HEK293 (cell line): ENCODE measurements at regions not wholly inside any gene's neighbourhood (a gene's known extent, or its start where the extent isn't known, plus 50 kb on each side); places are given as distances from the start of the nearest gene placed in this dataset.

ENCODE experiments used
- CTCF ChIP-seq: fragments of 450-650 bp; formaldehyde crosslinking; IDR thresholded peaks from 2 replicates; pipeline ENCODE4 v1.5.1; 2016; ENCODE audit warnings: missing biosample characterization, missing genetic modification characterization
- HOXA7 ChIP-seq: sonication (generic); formaldehyde crosslinking; IDR thresholded peaks from 2 replicates; pipeline ENCODE4 v1.8.1; 2022; ENCODE audit warnings: missing genetic modification reagents, borderline replicate concordance
- PRDM1 ChIP-seq: fragments of 450-650 bp; formaldehyde crosslinking; IDR thresholded peaks from 2 replicates; pipeline ENCODE4; 2016; ENCODE audit warnings: missing biosample characterization, missing genetic modification characterization
- RBAK ChIP-seq: fragments of 450-650 bp; formaldehyde crosslinking; IDR thresholded peaks from 2 replicates; pipeline ENCODE4 v1.5.1; 2016; ENCODE audit warnings: missing biosample characterization, missing genetic modification characterization
- SETDB1 ChIP-seq: IDR thresholded peaks from one replicate; pipeline ENCODE4 v1.6.1; 2017; ENCODE audit warnings: mild to moderate bottlenecking, low read length, moderate library complexity, mixed read lengths; ENCODE audit not compliant: insufficient read length
- TCF7L2 ChIP-seq: IDR thresholded peaks from 2 replicates; pipeline ENCODE4 v1.6.1; 2011; ENCODE audit warnings: low read depth, mild to moderate bottlenecking, inconsistent platforms, low read length, moderate library complexity, borderline replicate concordance
- ZNF610 ChIP-seq: fragments of 450-650 bp; formaldehyde crosslinking; IDR thresholded peaks from 2 replicates; pipeline ENCODE4 v1.5.1; 2016; ENCODE audit warnings: missing biosample characterization, missing genetic modification characterization, borderline replicate concordance
- ZNF629 ChIP-seq: fragments of 450-650 bp; formaldehyde crosslinking; IDR thresholded peaks from 2 replicates; pipeline ENCODE4 v1.5.1; 2017; ENCODE audit warnings: missing biosample characterization, missing genetic modification characterization
- ZNF768 ChIP-seq: fragments of 450-650 bp; formaldehyde crosslinking; IDR thresholded peaks from 2 replicates; pipeline ENCODE4 v1.5.1; 2018; ENCODE audit warnings: missing biosample characterization, mild to moderate bottlenecking, missing genetic modification characterization
- ZSCAN30 ChIP-seq: fragments of 450-650 bp; IDR thresholded peaks from 2 replicates; pipeline ENCODE4 v1.5.1; 2018; ENCODE audit warnings: missing biosample characterization, mild to moderate bottlenecking, missing genetic modification characterization, moderate library complexity
- TF ChIP-seq, protein P1 (sequence below): fragments of 450-650 bp; formaldehyde crosslinking; IDR thresholded peaks from 2 replicates; pipeline ENCODE4 v1.5.1; 2016; ENCODE audit warnings: missing biosample characterization, missing genetic modification characterization, borderline replicate concordance
- TF ChIP-seq, protein P2 (sequence below): fragments of 450-650 bp; formaldehyde crosslinking; IDR thresholded peaks from 2 replicates; pipeline ENCODE4 v1.5.1; 2016; ENCODE audit warnings: missing biosample characterization, missing genetic modification characterization
- TF ChIP-seq, protein P3 (sequence below): fragments of 450-650 bp; formaldehyde crosslinking; IDR thresholded peaks from 2 replicates; pipeline ENCODE4 v1.5.1; 2016; ENCODE audit warnings: missing biosample characterization, missing genetic modification characterization

DNA sequence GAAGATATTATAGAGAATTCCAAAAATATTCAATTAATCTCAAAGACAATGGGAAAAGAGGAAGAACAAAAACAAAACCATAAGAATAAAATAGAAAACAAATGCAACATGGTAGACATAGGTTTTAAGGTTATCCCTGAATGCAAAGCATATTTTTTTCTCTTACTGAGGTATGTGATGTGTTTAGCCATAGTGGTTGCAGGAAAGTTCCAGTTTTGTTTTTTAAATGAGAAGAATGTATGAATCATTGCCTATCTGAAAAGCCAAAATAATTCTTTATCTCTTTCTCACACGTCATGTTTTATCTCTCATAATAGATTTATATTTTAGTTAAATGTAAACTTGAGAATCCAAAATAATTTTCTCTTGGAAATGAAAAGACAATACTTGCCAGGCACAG, 2591.7 kb upstream of the PCDH20 start:
- TF ChIP-seq SETDB1 (no peak), CTCF (tag by site-specific recombination) (no peak), RBAK (tag by site-specific recombination) (no peak), HOXA7 (no peak), ZNF610 (tag by site-specific recombination) (no peak), ZNF768 (tag by site-specific recombination) (no peak), ZSCAN30 (no peak), TCF7L2 (no peak), PRDM1 (tag by site-specific recombination) (no peak), ZNF629 (tag by site-specific recombination) (no peak)
- TF ChIP-seq, protein P1, sequence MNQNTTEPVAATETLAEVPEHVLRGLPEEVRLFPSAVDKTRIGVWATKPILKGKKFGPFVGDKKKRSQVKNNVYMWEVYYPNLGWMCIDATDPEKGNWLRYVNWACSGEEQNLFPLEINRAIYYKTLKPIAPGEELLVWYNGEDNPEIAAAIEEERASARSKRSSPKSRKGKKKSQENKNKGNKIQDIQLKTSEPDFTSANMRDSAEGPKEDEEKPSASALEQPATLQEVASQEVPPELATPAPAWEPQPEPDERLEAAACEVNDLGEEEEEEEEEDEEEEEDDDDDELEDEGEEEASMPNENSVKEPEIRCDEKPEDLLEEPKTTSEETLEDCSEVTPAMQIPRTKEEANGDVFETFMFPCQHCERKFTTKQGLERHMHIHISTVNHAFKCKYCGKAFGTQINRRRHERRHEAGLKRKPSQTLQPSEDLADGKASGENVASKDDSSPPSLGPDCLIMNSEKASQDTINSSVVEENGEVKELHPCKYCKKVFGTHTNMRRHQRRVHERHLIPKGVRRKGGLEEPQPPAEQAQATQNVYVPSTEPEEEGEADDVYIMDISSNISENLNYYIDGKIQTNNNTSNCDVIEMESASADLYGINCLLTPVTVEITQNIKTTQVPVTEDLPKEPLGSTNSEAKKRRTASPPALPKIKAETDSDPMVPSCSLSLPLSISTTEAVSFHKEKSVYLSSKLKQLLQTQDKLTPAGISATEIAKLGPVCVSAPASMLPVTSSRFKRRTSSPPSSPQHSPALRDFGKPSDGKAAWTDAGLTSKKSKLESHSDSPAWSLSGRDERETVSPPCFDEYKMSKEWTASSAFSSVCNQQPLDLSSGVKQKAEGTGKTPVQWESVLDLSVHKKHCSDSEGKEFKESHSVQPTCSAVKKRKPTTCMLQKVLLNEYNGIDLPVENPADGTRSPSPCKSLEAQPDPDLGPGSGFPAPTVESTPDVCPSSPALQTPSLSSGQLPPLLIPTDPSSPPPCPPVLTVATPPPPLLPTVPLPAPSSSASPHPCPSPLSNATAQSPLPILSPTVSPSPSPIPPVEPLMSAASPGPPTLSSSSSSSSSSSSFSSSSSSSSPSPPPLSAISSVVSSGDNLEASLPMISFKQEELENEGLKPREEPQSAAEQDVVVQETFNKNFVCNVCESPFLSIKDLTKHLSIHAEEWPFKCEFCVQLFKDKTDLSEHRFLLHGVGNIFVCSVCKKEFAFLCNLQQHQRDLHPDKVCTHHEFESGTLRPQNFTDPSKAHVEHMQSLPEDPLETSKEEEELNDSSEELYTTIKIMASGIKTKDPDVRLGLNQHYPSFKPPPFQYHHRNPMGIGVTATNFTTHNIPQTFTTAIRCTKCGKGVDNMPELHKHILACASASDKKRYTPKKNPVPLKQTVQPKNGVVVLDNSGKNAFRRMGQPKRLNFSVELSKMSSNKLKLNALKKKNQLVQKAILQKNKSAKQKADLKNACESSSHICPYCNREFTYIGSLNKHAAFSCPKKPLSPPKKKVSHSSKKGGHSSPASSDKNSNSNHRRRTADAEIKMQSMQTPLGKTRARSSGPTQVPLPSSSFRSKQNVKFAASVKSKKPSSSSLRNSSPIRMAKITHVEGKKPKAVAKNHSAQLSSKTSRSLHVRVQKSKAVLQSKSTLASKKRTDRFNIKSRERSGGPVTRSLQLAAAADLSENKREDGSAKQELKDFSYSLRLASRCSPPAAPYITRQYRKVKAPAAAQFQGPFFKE = no peak
- TF ChIP-seq, protein P2, sequence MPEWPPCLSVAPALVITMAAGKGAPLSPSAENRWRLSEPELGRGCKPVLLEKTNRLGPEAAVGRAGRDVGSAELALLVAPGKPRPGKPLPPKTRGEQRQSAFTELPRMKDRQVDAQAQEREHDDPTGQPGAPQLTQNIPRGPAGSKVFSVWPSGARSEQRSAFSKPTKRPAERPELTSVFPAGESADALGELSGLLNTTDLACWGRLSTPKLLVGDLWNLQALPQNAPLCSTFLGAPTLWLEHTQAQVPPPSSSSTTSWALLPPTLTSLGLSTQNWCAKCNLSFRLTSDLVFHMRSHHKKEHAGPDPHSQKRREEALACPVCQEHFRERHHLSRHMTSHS (tag by site-specific recombination) = no peak
- TF ChIP-seq, protein P3, sequence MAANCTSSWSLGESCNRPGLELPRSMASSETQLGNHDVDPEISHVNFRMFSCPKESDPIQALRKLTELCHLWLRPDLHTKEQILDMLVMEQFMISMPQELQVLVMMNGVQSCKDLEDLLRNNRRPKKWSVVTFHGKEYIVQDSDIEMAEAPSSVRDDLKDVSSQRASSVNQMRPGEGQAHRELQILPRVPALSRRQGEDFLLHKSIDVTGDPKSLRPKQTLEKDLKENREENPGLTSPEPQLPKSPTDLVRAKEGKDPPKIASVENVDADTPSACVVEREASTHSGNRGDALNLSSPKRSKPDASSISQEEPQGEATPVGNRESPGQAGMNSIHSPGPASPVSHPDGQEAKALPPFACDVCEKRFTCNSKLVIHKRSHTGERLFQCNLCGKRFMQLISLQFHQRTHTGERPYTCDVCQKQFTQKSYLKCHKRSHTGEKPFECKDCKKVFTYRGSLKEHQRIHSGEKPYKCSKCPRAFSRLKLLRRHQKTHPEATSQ (tag by site-specific recombination) = no peak
